Nephron (organoid): ENCODE measurements at regions not wholly inside any gene's neighbourhood (a gene's known extent, or its start where the extent isn't known, plus 50 kb on each side); places are given as distances from the start of the nearest gene placed in this dataset.
"Not testable (repeated sequence)": the region's sequence is repeated elsewhere in the genome, so short reads cannot be mapped to it uniquely, and the experiment has no call there.

Source experiments
- H3K27ac Mint-ChIP-seq, 3 experiments: 2 replicates each; pipeline ENCODE4 v1.8.0; 2020; ENCODE audit warnings: mixed read lengths in 3 of 3, mild to moderate bottlenecking in 2 of 3, moderate library complexity in 1 of 3
- H3K27me3 Mint-ChIP-seq: 2 replicates; pipeline ENCODE4 v1.8.0; 2021; ENCODE audit warnings: low read depth, mild to moderate bottlenecking, moderate library complexity, mixed read lengths
- H3K36me3 Mint-ChIP-seq: 2 replicates; pipeline ENCODE4 v1.8.0; 2020; ENCODE audit warnings: low read depth, mixed read lengths
- H3K4me1 Mint-ChIP-seq: 2 replicates; pipeline ENCODE4 v1.8.0; 2020; ENCODE audit warnings: mixed read lengths
- H3K4me3 Mint-ChIP-seq, 3 experiments: 2 replicates each; pipeline ENCODE4 v1.8.0; 2020; ENCODE audit warnings: mild to moderate bottlenecking in 3 of 3, mixed read lengths in 3 of 3, moderate library complexity in 2 of 3
- H3K9me3 Mint-ChIP-seq: 2 replicates; pipeline ENCODE4 v1.8.0; 2020; ENCODE audit warnings: mixed read lengths
- CTCF ChIP-seq, 3 experiments: fragments of 200-600 bp; sonication (generic); IDR thresholded peaks; one replicate each; pipeline ENCODE4 v1.5.0; 2021; ENCODE audit warnings: antibody characterized with exemption in 3 of 3; ENCODE audit not compliant: unreplicated experiment in 3 of 3

GRCh38 chr7:68183176-68183575 is 1186.5 kb downstream of the TYW1 start:
- peaks cover 27% of the 10 kb centered on the region for H3K27me3 Mint-ChIP-seq
- H3K4me3 Mint-ChIP-seq, result no peak overlapping the region
- H3K4me1 Mint-ChIP-seq, result peaks cover 16% of the 10 kb centered on the region
- H3K9me3 Mint-ChIP-seq, result peaks cover 3% of the 10 kb centered on the region
- TF ChIP-seq CTCF (IDR thresholded peaks at IDR 0.05; ENCODE audit: unreplicated experiment in 3 of 3), result no peak
- no peak overlapping the region for H3K27ac Mint-ChIP-seq
- H3K36me3 Mint-ChIP-seq, result no peaks in the 10 kb centered on the region

- Mint-ChIP-seq H3K4me1 (peaks cover 13% of the 10 kb centered on the region), H3K27ac (peak overlapping the region in 2 of 3 experiments; percentile 3 to 35), H3K27me3 (peaks cover 18% of the 10 kb centered on the region), H3K36me3 (no peaks in the 10 kb centered on the region), H3K9me3 (peaks cover 3% of the 10 kb centered on the region), H3K4me3 (no peak overlapping the region)
- TF ChIP-seq CTCF (IDR thresholded peaks at IDR 0.05; ENCODE audit: unreplicated experiment in 3 of 3), result no peak
These were observed 1189.2 kb downstream of the TYW1 start for GRCh38 chr7:68185631-68186456.

GRCh38 chr7:68187532-68187931 is 1190.9 kb downstream of the TYW1 start:
- no peaks in the 10 kb centered on the region for H3K36me3 Mint-ChIP-seq
- H3K27me3 Mint-ChIP-seq, result peaks cover 18% of the 10 kb centered on the region
- no peak overlapping the region for H3K27ac Mint-ChIP-seq
- TF ChIP-seq CTCF (IDR thresholded peaks at IDR 0.05; ENCODE audit: unreplicated experiment in 3 of 3), result no peak
- no peak overlapping the region for H3K4me3 Mint-ChIP-seq
- peaks cover 3% of the 10 kb centered on the region for H3K9me3 Mint-ChIP-seq
- peaks cover 11% of the 10 kb centered on the region for H3K4me1 Mint-ChIP-seq

GRCh38 chr7:68192941-68193340 is 1196.3 kb downstream of the TYW1 start:
- Mint-ChIP-seq H3K27ac (no peak overlapping the region), H3K27me3 (peaks cover 2% of the 10 kb centered on the region), H3K4me3 (no peak overlapping the region), H3K4me1 (peaks cover under 1% of the 10 kb centered on the region), H3K36me3 (no peaks in the 10 kb centered on the region), H3K9me3 (peaks cover 11% of the 10 kb centered on the region)
- no peak for TF ChIP-seq CTCF (IDR thresholded peaks at IDR 0.05; ENCODE audit: unreplicated experiment in 3 of 3)

- peaks cover 11% of the 10 kb centered on the region for H3K9me3 Mint-ChIP-seq
- H3K36me3 Mint-ChIP-seq, H3K4me3 Mint-ChIP-seq, H3K27me3 Mint-ChIP-seq, H3K4me1 Mint-ChIP-seq, H3K27ac Mint-ChIP-seq: not testable (repeated sequence)
These were observed 1199.0 kb downstream of the TYW1 start for GRCh38 chr7:68195642-68196041.

GRCh38 chr7:68200051-68200670 is 1203.5 kb downstream of the TYW1 start:
- peaks cover 11% of the 10 kb centered on the region for H3K9me3 Mint-ChIP-seq
- peaks cover 9% of the 10 kb centered on the region for H3K27me3 Mint-ChIP-seq
- no peak overlapping the region for H3K4me3 Mint-ChIP-seq
- H3K36me3 Mint-ChIP-seq, result no peaks in the 10 kb centered on the region
- no peaks in the 10 kb centered on the region for H3K4me1 Mint-ChIP-seq
- no peak for TF ChIP-seq CTCF (IDR thresholded peaks at IDR 0.05; ENCODE audit: unreplicated experiment in 3 of 3)
- no peak overlapping the region for H3K27ac Mint-ChIP-seq
